ENCODE measurements at regions not wholly inside any gene's neighbourhood (a gene's known extent, or its start where the extent isn't known, plus 50 kb on each side); places are given as distances from the start of the nearest gene placed in this dataset.
A peak's percentile ranks its signal among the peaks of the same experiment; 100 is the strongest.

DNA sequence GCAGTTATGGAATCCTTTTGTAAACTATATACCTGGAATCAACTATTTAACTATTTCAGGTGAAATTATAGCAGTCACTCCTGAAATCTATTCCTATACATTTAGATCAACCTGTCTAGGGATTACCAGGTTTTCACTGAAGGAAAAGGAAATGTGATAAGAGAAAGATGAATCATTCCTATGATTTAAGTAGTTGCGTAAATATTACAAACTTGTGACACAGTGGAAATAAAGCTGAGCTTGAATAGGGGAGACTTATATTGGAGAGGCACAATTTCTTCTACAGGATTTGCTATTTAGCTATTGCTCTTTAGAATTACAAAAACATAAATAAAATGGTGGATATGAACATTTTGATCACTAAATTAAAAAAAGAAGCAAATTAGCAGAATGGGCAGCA is 284.1 kb upstream of the EPHA5 start:
- TF ChIP-seq, protein P1, sequence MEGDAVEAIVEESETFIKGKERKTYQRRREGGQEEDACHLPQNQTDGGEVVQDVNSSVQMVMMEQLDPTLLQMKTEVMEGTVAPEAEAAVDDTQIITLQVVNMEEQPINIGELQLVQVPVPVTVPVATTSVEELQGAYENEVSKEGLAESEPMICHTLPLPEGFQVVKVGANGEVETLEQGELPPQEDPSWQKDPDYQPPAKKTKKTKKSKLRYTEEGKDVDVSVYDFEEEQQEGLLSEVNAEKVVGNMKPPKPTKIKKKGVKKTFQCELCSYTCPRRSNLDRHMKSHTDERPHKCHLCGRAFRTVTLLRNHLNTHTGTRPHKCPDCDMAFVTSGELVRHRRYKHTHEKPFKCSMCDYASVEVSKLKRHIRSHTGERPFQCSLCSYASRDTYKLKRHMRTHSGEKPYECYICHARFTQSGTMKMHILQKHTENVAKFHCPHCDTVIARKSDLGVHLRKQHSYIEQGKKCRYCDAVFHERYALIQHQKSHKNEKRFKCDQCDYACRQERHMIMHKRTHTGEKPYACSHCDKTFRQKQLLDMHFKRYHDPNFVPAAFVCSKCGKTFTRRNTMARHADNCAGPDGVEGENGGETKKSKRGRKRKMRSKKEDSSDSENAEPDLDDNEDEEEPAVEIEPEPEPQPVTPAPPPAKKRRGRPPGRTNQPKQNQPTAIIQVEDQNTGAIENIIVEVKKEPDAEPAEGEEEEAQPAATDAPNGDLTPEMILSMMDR (IDR thresholded peaks at IDR 0.05; ENCODE audit: low read depth, low read length), result no peak
- H3K36me3 ChIP-seq, result no peaks in the 10 kb centered on the region

DNA sequence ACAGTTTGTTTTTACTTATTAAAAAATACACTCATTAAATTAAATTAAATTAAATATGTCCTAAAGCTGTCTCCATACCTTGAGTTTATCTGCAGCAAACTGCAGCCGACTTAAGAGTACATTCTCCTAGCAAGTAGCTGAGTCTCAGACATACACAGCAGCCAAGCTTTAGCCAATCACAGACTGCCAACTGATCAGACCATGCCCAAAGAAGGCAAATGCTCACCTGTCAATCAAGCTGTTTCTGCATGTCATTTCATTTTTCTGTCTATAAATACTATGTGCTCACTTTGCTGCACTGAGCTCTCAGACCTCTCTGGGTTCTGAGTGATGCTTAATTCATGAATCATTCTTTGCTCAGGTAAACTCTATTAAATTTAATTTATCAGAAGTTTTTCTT is 280.9 kb upstream of the EPHA5 start:
- TF ChIP-seq, protein P1 (IDR thresholded peaks at IDR 0.05; ENCODE audit: low read depth, low read length), result no peak
- Histone ChIP-seq H3K4me3 (ENCODE audit: low read depth, low read length) (no peak overlapping the region), H3K36me3 (no peaks in the 10 kb centered on the region), H3K27me3 (no peaks in the 10 kb centered on the region), H3K9me3 (no peaks in the 10 kb centered on the region), H3K4me1 (no peaks in the 10 kb centered on the region)
- DNase-seq, result peak; percentile 6

More for the DNA sequence above, 284.1 kb upstream of the EPHA5 start:
- DNase-seq, result no peak
- Histone ChIP-seq H3K4me3 (ENCODE audit: low read depth, low read length) (no peak overlapping the region), H3K4me1 (no peaks in the 10 kb centered on the region), H3K9me3 (no peaks in the 10 kb centered on the region), H3K27me3 (no peaks in the 10 kb centered on the region)

DNA sequence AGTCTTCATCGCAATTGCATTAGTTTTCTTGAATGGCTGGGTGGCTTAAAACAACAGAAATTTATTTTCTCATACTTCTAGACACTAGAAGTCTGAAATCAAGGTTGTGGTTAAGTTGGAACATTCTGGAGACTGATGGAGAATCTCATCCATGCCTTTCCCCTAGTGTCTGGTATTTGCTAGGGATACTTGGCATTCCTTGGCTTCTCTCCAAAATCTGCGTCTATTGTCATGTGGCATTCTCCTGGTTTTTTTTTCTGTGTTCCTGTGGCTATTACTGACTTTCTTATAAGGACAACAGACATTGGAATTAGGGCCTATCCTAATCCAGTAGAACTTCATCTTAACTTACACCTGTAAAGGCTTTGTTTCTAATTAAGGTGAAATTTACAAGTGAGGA is 272.8 kb upstream of the EPHA5 start:
- DNase-seq, result peak; percentile 22
- Histone ChIP-seq H3K9me3 (no peaks in the 10 kb centered on the region), H3K4me1 (no peaks in the 10 kb centered on the region), H3K27me3 (no peaks in the 10 kb centered on the region), H3K36me3 (no peaks in the 10 kb centered on the region), H3K4me3 (ENCODE audit: low read depth, low read length) (no peak overlapping the region)
- TF ChIP-seq, protein P1 (IDR thresholded peaks at IDR 0.05; ENCODE audit: low read depth, low read length), result peak; percentile 28

DNA sequence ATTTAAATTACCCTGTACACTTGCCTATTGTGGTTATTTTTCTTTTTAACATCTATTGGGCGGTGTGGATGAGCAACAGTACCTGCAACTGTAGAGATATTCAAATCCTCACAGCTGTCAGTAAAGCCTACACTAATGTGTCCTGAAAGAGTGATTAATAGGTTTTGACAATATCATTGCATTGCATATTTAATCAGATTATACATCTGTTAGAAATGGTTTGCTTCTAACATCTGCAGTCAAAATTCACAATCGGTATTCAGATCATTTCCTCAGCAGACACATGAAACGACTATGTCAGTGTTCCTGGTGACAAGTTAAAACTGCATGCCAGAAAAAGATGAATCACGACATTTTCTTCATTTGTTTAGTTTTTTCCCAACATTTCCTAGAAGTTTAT is 254.6 kb upstream of the EPHA5 start:
- Histone ChIP-seq H3K4me1 (no peaks in the 10 kb centered on the region), H3K36me3 (no peaks in the 10 kb centered on the region), H3K4me3 (ENCODE audit: low read depth, low read length) (no peak overlapping the region), H3K27me3 (no peaks in the 10 kb centered on the region), H3K9me3 (no peaks in the 10 kb centered on the region)
- no peak for DNase-seq
- TF ChIP-seq, protein P1 (IDR thresholded peaks at IDR 0.05; ENCODE audit: low read depth, low read length), result no peak

DNA sequence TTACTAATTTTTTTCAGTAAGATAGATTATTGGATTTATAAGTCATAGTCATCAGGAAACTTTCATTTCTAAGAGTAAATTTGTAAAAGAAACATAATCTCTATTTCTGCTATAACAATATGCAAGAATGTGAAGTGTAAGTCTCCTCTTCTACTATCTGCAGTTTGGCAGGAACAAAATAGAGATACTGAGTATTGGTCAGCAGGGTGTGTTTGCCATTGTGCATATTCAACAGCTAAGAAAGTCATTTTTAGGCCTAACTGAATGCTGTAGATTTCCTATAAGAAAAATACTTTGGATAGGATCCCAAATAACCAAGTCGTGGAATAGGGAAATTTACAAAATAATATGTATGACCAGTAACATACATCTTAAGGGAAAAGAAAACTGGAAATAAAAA is 253.3 kb upstream of the EPHA5 start:
- Histone ChIP-seq H3K9me3 (no peaks in the 10 kb centered on the region), H3K4me1 (peaks cover 3% of the 10 kb centered on the region; the same call in 1 of the 2 replicates), H3K27me3 (no peaks in the 10 kb centered on the region), H3K4me3 (ENCODE audit: low read depth, low read length) (no peak overlapping the region), H3K36me3 (no peaks in the 10 kb centered on the region)
- DNase-seq, result no peak
- TF ChIP-seq, protein P1 (IDR thresholded peaks at IDR 0.05; ENCODE audit: low read depth, low read length), result no peak

DNA sequence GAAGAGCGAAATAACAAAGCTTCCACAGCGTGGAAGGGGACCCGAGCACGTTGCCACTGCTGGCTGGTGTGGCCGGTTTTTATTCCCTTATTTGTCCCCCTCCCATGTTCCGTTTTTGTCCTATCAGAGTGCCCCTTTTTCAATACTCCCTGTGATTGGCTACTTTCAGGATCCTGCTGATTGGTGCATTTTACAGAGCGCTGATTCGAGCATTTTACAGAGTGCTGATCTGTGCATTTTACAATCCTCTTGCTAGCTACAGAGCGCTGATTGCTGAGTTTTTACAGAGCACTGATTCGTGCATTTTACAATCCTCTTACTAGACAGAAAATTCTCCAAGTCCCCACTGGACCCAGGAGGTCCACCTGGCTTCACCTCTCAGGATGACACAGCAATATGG is 250.9 kb upstream of the EPHA5 start:
- Histone ChIP-seq H3K4me3 (ENCODE audit: low read depth, low read length) (no peak overlapping the region), H3K27me3 (no peaks in the 10 kb centered on the region)
- TF ChIP-seq, protein P1 (IDR thresholded peaks at IDR 0.05; ENCODE audit: low read depth, low read length), result no peak

More for the DNA sequence above, 250.9 kb upstream of the EPHA5 start:
- H3K9me3 ChIP-seq, result no peaks in the 10 kb centered on the region
- H3K36me3 ChIP-seq, result no peaks in the 10 kb centered on the region
- no peak for DNase-seq
- peaks cover 4% of the 10 kb centered on the region; the same call in 1 of the 2 replicates for H3K4me1 ChIP-seq

All from BE2C (cell line).